HepG2 (cell line): ENCODE measurements at regions not wholly inside any gene's neighbourhood (a gene's known extent, or its start where the extent isn't known, plus 50 kb on each side); places are given as distances from the start of the nearest gene placed in this dataset.

Experiments
- ATAC-seq: fragments of 200-7000 bp; cut with Tn5 transposase; 3 replicates; pipeline ENCODE4 v1.9.1; 2020; ENCODE audit warnings: mild to moderate bottlenecking, moderate library complexity
- BruUV-seq: library from RNA; stranded (reverse); fragments of 400-500 nt; replicated peaks from 2 replicates; lab custom pipeline; 2021; lab: Mats Ljungman, UMichigan
- CTCF ChIA-PET: fragments of 300-600 bp; formaldehyde crosslinking; extraction: SDS; loops from one replicate; lab custom pipeline; 2021; ENCODE audit warnings: low total read pairs, inconsistent platforms, low intra/inter-chr PET ratio; lab: Yijun Ruan, JAX
- POLR2A ChIA-PET: fragments of 350-600 bp; sonication (Branson Sonifier 250); formaldehyde crosslinking; loops from one replicate; lab custom pipeline; 2020; ENCODE audit warnings: antibody characterized with exemption, inconsistent platforms; lab: Yijun Ruan, JAX
- DNase-seq: peaks from one replicate; pipeline ENCODE4 v3.0.0-alpha.2; 2015; ENCODE audit warnings: low spot score
- FAIRE-seq: peaks from 3 replicates; lab custom pipeline; 2011; peaks lifted over from hg19 to GRCh38; lab: Jason Lieb, UNC
- H2AFZ ChIP-seq: one replicate; pipeline ENCODE4 v1.6.1; 2011; ENCODE audit warnings: low read length, inconsistent platforms
- H3K27ac ChIP-seq: fragments of 300-600 bp; 3 replicates; pipeline ENCODE4 v1.8.0; 2011; ENCODE audit warnings: mixed run types, mild to moderate bottlenecking, mixed read lengths, low read length, inconsistent platforms; ENCODE audit not compliant: insufficient read depth; ENCODE audit errors: extremely low read length
- H3K27me3 ChIP-seq, 2 experiments: fragments of 200-600 bp in 1 of 2; 2 replicates in 1 of 2; 3 replicates in 1 of 2; pipeline versions ENCODE4 v1.6.0 to v1.8.0; 2011; ENCODE audit warnings: low read length in 2 of 2, mild to moderate bottlenecking in 2 of 2, moderate library complexity in 2 of 2, inconsistent platforms in 1 of 2; ENCODE audit not compliant: insufficient read depth in 2 of 2, control insufficient read depth in 1 of 2
- H3K36me3 ChIP-seq, 2 experiments: fragments of 200-600 bp in 1 of 2; replicated peaks in 1 of 2; 2 replicates in 1 of 2; 3 replicates in 1 of 2; pipeline versions ENCODE4 v1.5.1 to v1.8.0; 2011; ENCODE audit warnings: low read length in 2 of 2, inconsistent platforms in 1 of 2; ENCODE audit not compliant: insufficient read depth in 2 of 2, control insufficient read depth in 1 of 2
- H3K4me1 ChIP-seq: 2 replicates; pipeline ENCODE4 v1.5.1; 2012; ENCODE audit warnings: low read length, inconsistent platforms; ENCODE audit not compliant: insufficient read depth
- H3K4me2 ChIP-seq: 2 replicates; pipeline ENCODE4 v1.6.0; 2011; ENCODE audit warnings: low read depth, low read length, inconsistent platforms
- H3K4me3 ChIP-seq, 3 experiments: fragments of 200-600 bp in 1 of 3; sonication (generic), shearing (Covaris generic) in 1 of 3; replicated peaks in 1 of 3; 2 replicates each; pipeline ENCODE4 v1.5.1; 2011 to 2016; ENCODE audit warnings: low read length in 3 of 3, inconsistent platforms in 2 of 3, low read depth in 2 of 3, mild to moderate bottlenecking in 2 of 3, control low read depth in 1 of 3, mixed read lengths in 1 of 3; ENCODE audit not compliant: insufficient read depth in 1 of 3
- H3K79me2 ChIP-seq: one replicate; pipeline ENCODE4 v1.6.1; 2011; ENCODE audit warnings: low read length, inconsistent platforms; ENCODE audit not compliant: insufficient read depth
- H3K9ac ChIP-seq: 2 replicates; pipeline ENCODE4 v1.6.0; 2011; ENCODE audit warnings: mild to moderate bottlenecking, low read depth, low read length, inconsistent platforms; ENCODE audit not compliant: insufficient read depth
- H3K9me3 ChIP-seq: 2 replicates; pipeline ENCODE4 v1.5.1; 2012; ENCODE audit warnings: mild to moderate bottlenecking, low read length
- H4K20me1 ChIP-seq: 2 replicates; pipeline ENCODE4 v1.6.0; 2011; ENCODE audit warnings: inconsistent platforms, mild to moderate bottlenecking, low read length, moderate library complexity; ENCODE audit not compliant: insufficient read depth
- ARNT ChIP-seq: fragments of 450-650 bp; IDR thresholded peaks from 2 replicates; pipeline ENCODE4 v1.6.1; 2017
- EEA1 ChIP-seq: sonication (generic); formaldehyde crosslinking; IDR thresholded peaks from 2 replicates; pipeline ENCODE4 v1.5.1; 2020; ENCODE audit warnings: mild to moderate bottlenecking, missing genetic modification reagents, borderline replicate concordance
- ELF1 ChIP-seq: sonication (generic); formaldehyde crosslinking; IDR thresholded peaks from 2 replicates; pipeline ENCODE4 v1.4.0; 2020; ENCODE audit warnings: missing genetic modification reagents
- HDAC1 ChIP-seq: sonication (generic); formaldehyde crosslinking; IDR thresholded peaks from 2 replicates; pipeline ENCODE4 v1.5.1; 2020; ENCODE audit warnings: mild to moderate bottlenecking, missing genetic modification reagents
- HHEX ChIP-seq: IDR thresholded peaks from 2 replicates; pipeline ENCODE4 v1.6.1; 2016; ENCODE audit warnings: control low read depth
- MYNN ChIP-seq: sonication (generic); formaldehyde crosslinking; IDR thresholded peaks from 2 replicates; pipeline ENCODE4 v1.4.0; 2020; ENCODE audit warnings: mild to moderate bottlenecking, low read depth, missing genetic modification reagents
- SMAD1 ChIP-seq: sonication (generic); formaldehyde crosslinking; IDR thresholded peaks from 2 replicates; pipeline ENCODE4 v1.4.0; 2020; ENCODE audit warnings: missing genetic modification reagents, low read depth, mild to moderate bottlenecking, borderline replicate concordance
- SRSF1 ChIP-seq: fragments of 200-400 bp; formaldehyde crosslinking; optimal IDR thresholded peaks from 2 replicates; pipeline ENCODE3; 2017; ENCODE audit warnings: mild to moderate bottlenecking, low read depth, low read length, moderate library complexity
- ZFP1 ChIP-seq: IDR thresholded peaks from 2 replicates; pipeline ENCODE4 v1.6.1; 2016
- WGBS: methylation state at CpG from one replicate; pipeline ENCODE4 v1.1.6; 2017; ENCODE audit warnings: low lambda C conversion rate; 5-methylcytosine and 5-hydroxymethylcytosine counted together
- in situ Hi-C: cut with HindIII; loops from 2 replicates; pipeline ENCODE4 v1.10.0; 2017; ENCODE audit warnings: low pct_unique_long_range_greater_than_20kb; ENCODE audit not compliant: extremely low pct_ligation_motif_present
- intact Hi-C: fragments of 100-400 bp; cut with micrococcal nuclease; formaldehyde crosslinking; loops from one replicate; pipeline ENCODE4 v1.10.0; 2022; ENCODE audit not compliant: unreplicated experiment
- TF ChIP-seq, protein P1 (sequence below): sonication (generic); formaldehyde crosslinking; IDR thresholded peaks from 2 replicates; pipeline ENCODE4 v1.5.0; 2020; ENCODE audit warnings: missing genetic modification reagents, mild to moderate bottlenecking, borderline replicate concordance
- TF ChIP-seq, protein P2 (sequence below): sonication (generic); formaldehyde crosslinking; IDR thresholded peaks from 2 replicates; pipeline ENCODE4 v1.8.0; 2022; ENCODE audit warnings: mild to moderate bottlenecking, missing genetic modification reagents, moderate library complexity
- TF ChIP-seq, protein P3 (sequence below): sonication (generic); formaldehyde crosslinking; conservative IDR thresholded peaks from 2 replicates; pipeline ENCODE4 v1.4.0; 2020; ENCODE audit warnings: missing genetic modification reagents
- TF ChIP-seq, protein P4 (sequence below): IDR thresholded peaks from 2 replicates; pipeline ENCODE4 v1.6.1; 2012; ENCODE audit warnings: low read length, improper control_type of control experiment

DNA sequence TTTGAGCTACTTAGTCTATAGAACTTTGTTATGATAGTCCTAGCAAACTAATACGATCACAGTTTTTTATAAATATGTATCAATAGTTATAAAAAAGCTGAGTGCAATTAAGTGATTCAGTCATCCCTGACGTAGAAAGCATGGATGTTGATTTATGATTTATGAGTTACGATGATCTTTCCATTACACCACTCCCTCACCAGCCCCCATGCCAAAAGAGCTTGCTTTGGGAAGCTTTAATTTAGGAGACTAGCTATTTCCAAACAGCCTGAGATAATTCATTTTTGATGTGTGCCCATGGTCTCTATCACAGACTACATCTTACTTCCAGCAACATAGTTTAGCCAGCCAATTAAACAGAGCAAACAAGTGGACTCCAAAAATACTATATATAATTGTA lies 256.8 kb downstream of the GABRG2 start:
- BruUV-seq = no TSS peak
- H3K9me3 ChIP-seq = peaks cover 92% of the 10 kb centered on the region
- no peak overlapping the region for H3K9ac ChIP-seq
- no peak overlapping the region for H2AFZ ChIP-seq
- DNase-seq = no peak
- TF ChIP-seq ARNT = no peak
- no peak for TF ChIP-seq HDAC1
- TF ChIP-seq, protein P1, sequence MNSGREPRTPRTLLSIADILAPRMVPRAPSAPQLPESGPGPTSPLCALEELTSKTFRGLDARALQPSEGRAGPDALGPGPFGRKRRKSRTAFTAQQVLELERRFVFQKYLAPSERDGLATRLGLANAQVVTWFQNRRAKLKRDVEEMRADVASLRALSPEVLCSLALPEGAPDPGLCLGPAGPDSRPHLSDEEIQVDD (CRISPR knock-in tag) = no peak
- TF ChIP-seq ELF1 (CRISPR knock-in tag) = no peak
- no peak for TF ChIP-seq SMAD1 (CRISPR knock-in tag)
- TF ChIP-seq, protein P2, sequence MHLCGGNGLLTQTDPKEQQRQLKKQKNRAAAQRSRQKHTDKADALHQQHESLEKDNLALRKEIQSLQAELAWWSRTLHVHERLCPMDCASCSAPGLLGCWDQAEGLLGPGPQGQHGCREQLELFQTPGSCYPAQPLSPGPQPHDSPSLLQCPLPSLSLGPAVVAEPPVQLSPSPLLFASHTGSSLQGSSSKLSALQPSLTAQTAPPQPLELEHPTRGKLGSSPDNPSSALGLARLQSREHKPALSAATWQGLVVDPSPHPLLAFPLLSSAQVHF (CRISPR knock-in tag) = no peak
- no peak for TF ChIP-seq HHEX (CRISPR knock-in tag)
- WGBS = 6% methylated on average over 3 of the region's 3 CpGs
- no peak overlapping the region for H3K4me2 ChIP-seq
- intact Hi-C loops = no loop called here
- H3K79me2 ChIP-seq = no peaks in the 10 kb centered on the region
- POLR2A ChIA-PET = no interaction called here
- no peaks in the 10 kb centered on the region for H3K4me1 ChIP-seq
- no peak overlapping the region for H3K4me3 ChIP-seq
- in situ Hi-C loops = no loop called here
- H3K36me3 ChIP-seq = no peaks in the 10 kb centered on the region
- no peaks in the 10 kb centered on the region for H3K27me3 ChIP-seq
- no peak for ATAC-seq
- no peak for FAIRE-seq
- H4K20me1 ChIP-seq = no peaks in the 10 kb centered on the region
- H3K27ac ChIP-seq = no peak overlapping the region
- CTCF ChIA-PET = no interaction called here

DNA sequence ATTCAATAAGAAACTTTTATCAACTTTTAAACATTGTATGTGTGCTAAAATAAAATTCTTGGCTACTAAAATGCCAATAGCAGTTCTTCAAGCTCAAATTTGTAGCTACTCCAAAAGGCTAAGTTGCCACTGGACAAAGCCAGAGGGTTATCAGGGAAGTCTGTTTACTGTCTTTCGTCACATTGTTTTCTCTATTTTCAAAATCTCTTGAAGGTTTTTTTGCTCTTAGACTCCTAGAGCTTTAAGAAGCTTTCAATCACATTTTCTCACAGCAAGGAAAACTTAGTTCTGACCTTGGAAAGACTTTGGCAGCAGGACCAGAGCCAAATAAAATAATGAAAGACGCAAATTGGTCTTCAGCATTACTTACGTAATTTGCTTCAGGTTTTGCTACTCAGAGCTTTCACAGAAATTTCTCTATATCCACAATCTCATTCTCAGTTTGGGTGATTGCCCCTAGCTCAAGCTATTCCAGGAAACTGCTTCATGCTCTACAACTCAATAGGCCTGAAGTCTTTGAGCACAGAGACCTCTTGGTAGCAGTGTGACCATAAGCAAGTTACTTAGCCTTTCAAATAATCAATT lies 257.7 kb downstream of the GABRG2 start:
- Histone ChIP-seq H3K4me2 (no peak overlapping the region), H3K79me2 (no peaks in the 10 kb centered on the region), H3K4me3 (no peak overlapping the region), H3K9me3 (peaks cover 92% of the 10 kb centered on the region), H3K27me3 (no peaks in the 10 kb centered on the region), H3K36me3 (no peaks in the 10 kb centered on the region), H4K20me1 (no peaks in the 10 kb centered on the region), H3K27ac (no peak overlapping the region), H2AFZ (no peak overlapping the region), H3K4me1 (no peaks in the 10 kb centered on the region), H3K9ac (no peak overlapping the region)
- no TSS peak for BruUV-seq
- intact Hi-C loops = no loop called here
- in situ Hi-C loops = no loop called here
- 42% methylated on average over 3 of the region's 3 CpGs for WGBS
- ATAC-seq (no peak), DNase-seq (no peak), FAIRE-seq (no peak)
- ChIA-PET POLR2A (no interaction called here), CTCF (no interaction called here)
- TF ChIP-seq MYNN (CRISPR knock-in tag) = no peak
- no peak for TF ChIP-seq EEA1
- no peak for TF ChIP-seq ZFP1 (CRISPR knock-in tag)
- TF ChIP-seq, protein P3, sequence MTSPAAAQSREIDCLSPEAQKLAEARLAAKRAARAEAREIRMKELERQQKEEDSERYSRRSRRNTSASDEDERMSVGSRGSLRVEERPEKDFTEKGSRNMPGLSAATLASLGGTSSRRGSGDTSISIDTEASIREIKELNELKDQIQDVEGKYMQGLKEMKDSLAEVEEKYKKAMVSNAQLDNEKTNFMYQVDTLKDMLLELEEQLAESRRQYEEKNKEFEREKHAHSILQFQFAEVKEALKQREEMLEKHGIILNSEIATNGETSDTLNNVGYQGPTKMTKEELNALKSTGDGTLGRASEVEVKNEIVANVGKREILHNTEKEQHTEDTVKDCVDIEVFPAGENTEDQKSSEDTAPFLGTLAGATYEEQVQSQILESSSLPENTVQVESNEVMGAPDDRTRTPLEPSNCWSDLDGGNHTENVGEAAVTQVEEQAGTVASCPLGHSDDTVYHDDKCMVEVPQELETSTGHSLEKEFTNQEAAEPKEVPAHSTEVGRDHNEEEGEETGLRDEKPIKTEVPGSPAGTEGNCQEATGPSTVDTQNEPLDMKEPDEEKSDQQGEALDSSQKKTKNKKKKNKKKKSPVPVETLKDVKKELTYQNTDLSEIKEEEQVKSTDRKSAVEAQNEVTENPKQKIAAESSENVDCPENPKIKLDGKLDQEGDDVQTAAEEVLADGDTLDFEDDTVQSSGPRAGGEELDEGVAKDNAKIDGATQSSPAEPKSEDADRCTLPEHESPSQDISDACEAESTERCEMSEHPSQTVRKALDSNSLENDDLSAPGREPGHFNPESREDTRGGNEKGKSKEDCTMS = no peak
- TF ChIP-seq SRSF1 = no peak
- TF ChIP-seq, protein P4, sequence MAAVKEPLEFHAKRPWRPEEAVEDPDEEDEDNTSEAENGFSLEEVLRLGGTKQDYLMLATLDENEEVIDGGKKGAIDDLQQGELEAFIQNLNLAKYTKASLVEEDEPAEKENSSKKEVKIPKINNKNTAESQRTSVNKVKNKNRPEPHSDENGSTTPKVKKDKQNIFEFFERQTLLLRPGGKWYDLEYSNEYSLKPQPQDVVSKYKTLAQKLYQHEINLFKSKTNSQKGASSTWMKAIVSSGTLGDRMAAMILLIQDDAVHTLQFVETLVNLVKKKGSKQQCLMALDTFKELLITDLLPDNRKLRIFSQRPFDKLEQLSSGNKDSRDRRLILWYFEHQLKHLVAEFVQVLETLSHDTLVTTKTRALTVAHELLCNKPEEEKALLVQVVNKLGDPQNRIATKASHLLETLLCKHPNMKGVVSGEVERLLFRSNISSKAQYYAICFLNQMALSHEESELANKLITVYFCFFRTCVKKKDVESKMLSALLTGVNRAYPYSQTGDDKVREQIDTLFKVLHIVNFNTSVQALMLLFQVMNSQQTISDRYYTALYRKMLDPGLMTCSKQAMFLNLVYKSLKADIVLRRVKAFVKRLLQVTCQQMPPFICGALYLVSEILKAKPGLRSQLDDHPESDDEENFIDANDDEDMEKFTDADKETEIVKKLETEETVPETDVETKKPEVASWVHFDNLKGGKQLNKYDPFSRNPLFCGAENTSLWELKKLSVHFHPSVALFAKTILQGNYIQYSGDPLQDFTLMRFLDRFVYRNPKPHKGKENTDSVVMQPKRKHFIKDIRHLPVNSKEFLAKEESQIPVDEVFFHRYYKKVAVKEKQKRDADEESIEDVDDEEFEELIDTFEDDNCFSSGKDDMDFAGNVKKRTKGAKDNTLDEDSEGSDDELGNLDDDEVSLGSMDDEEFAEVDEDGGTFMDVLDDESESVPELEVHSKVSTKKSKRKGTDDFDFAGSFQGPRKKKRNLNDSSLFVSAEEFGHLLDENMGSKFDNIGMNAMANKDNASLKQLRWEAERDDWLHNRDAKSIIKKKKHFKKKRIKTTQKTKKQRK = no peak
